BE2C (cell line): ENCODE measurements at regions not wholly inside any gene's neighbourhood (a gene's known extent, or its start where the extent isn't known, plus 50 kb on each side); places are given as distances from the start of the nearest gene placed in this dataset.
"Not testable (repeated sequence)": the region's sequence is repeated elsewhere in the genome, so short reads cannot be mapped to it uniquely, and the experiment has no call there.

Source experiments
- DNase-seq: peaks from one replicate; pipeline ENCODE4 v3.0.0-alpha.2; 2020
- H3K27me3 ChIP-seq: fragments of 250-450 bp; sonication (Bioruptor Pico); 2 replicates; pipeline ENCODE4 v1.5.1; 2020; ENCODE audit warnings: mild to moderate bottlenecking
- H3K36me3 ChIP-seq: fragments of 250-450 bp; sonication (Bioruptor Pico); 2 replicates; pipeline ENCODE4 v1.5.1; 2020; ENCODE audit warnings: mild to moderate bottlenecking
- H3K4me1 ChIP-seq: fragments of 250-450 bp; sonication (Bioruptor Pico); 2 replicates; pipeline ENCODE4 v1.5.1; 2020
- H3K4me3 ChIP-seq: 2 replicates; pipeline ENCODE4 v1.5.1; 2011; ENCODE audit warnings: low read depth, low read length
- H3K9me3 ChIP-seq: fragments of 250-450 bp; sonication (Bioruptor Pico); 2 replicates; pipeline ENCODE4 v1.5.1; 2020
- CTCF ChIP-seq: IDR thresholded peaks from 2 replicates; pipeline ENCODE4 v1.5.1; 2012; ENCODE audit warnings: mild to moderate bottlenecking, low read depth, low read length

GRCh38 chr9:87420884-87421283, 76.8 kb upstream of the DAPK1 start:
- H3K4me1 ChIP-seq = no peaks in the 10 kb centered on the region
- no peaks in the 10 kb centered on the region for H3K9me3 ChIP-seq
- no peaks in the 10 kb centered on the region for H3K36me3 ChIP-seq
- no peaks in the 10 kb centered on the region for H3K27me3 ChIP-seq
- no peak overlapping the region for H3K4me3 ChIP-seq
- no peak for DNase-seq
- no peak for TF ChIP-seq CTCF

GRCh38 chr9:87421734-87422133, 75.9 kb upstream of the DAPK1 start:
- no peaks in the 10 kb centered on the region for H3K4me1 ChIP-seq
- no peaks in the 10 kb centered on the region for H3K36me3 ChIP-seq
- TF ChIP-seq CTCF = no peak
- H3K27me3 ChIP-seq = no peaks in the 10 kb centered on the region
- no peaks in the 10 kb centered on the region for H3K9me3 ChIP-seq
- no peak for DNase-seq
- H3K4me3 ChIP-seq = no peak overlapping the region

GRCh38 chr9:87422999-87423398, 74.7 kb upstream of the DAPK1 start:
- TF ChIP-seq CTCF = 0 out of 2 replicates have a peak, but pooled peaks have one; percentile 4
- no peaks in the 10 kb centered on the region for H3K27me3 ChIP-seq

GRCh38 chr9:87423885-87424284, 73.8 kb upstream of the DAPK1 start:
- not testable (repeated sequence) for DNase-seq, H3K4me1 ChIP-seq, H3K9me3 ChIP-seq, H3K27me3 ChIP-seq, H3K4me3 ChIP-seq, H3K36me3 ChIP-seq

More at GRCh38 chr9:87422999-87423398, 74.7 kb upstream of the DAPK1 start:
- DNase-seq = no peak
- Histone ChIP-seq H3K4me1 (no peaks in the 10 kb centered on the region), H3K4me3 (no peak overlapping the region), H3K9me3 (no peaks in the 10 kb centered on the region), H3K36me3 (no peaks in the 10 kb centered on the region)

GRCh38 chr9:87425202-87425601, 72.5 kb upstream of the DAPK1 start:
- no peaks in the 10 kb centered on the region for H3K4me1 ChIP-seq

GRCh38 chr9:87427851-87428506, 69.7 kb upstream of the DAPK1 start:
- no peak for DNase-seq
- Histone ChIP-seq H3K9me3 (no peaks in the 10 kb centered on the region), H3K27me3 (no peaks in the 10 kb centered on the region), H3K4me3 (no peak overlapping the region), H3K36me3 (no peaks in the 10 kb centered on the region), H3K4me1 (no peaks in the 10 kb centered on the region)
- TF ChIP-seq CTCF = no peak

More at GRCh38 chr9:87425202-87425601, 72.5 kb upstream of the DAPK1 start:
- Histone ChIP-seq H3K27me3 (no peaks in the 10 kb centered on the region), H3K4me3 (no peak overlapping the region), H3K36me3 (no peaks in the 10 kb centered on the region), H3K9me3 (no peaks in the 10 kb centered on the region)
- no peak for TF ChIP-seq CTCF
- no peak for DNase-seq
